ENCODE measurements at regions not wholly inside any gene's neighbourhood (a gene's known extent, or its start where the extent isn't known, plus 50 kb on each side); places are given as distances from the start of the nearest gene placed in this dataset.
"Not testable (repeated sequence)": the region's sequence is repeated elsewhere in the genome, so short reads cannot be mapped to it uniquely, and the experiment has no call there.

- no peak for DNase-seq
These were observed 222.0 kb downstream of the HS3ST3B1 start for GRCh38 chr17:14522795-14523387.

GRCh38 chr17:14518919-14519318, 218.0 kb downstream of the HS3ST3B1 start:
- not testable (repeated sequence) for DNase-seq

- DNase-seq: no peak
These were observed 214.1 kb downstream of the HS3ST3B1 start for GRCh38 chr17:14514973-14515372.

- DNase-seq: no peak
These were observed 213.0 kb downstream of the HS3ST3B1 start for GRCh38 chr17:14513835-14514234.

GRCh38 chr17:14510136-14510535, 209.3 kb downstream of the HS3ST3B1 start:
- DNase-seq: no peak

GRCh38 chr17:14508156-14508555, 207.3 kb downstream of the HS3ST3B1 start:
- no peak for DNase-seq

GRCh38 chr17:14506364-14506763, 205.5 kb downstream of the HS3ST3B1 start:
- DNase-seq: no peak

- no peak for DNase-seq
These were observed 204.7 kb downstream of the HS3ST3B1 start for GRCh38 chr17:14505606-14506005.

GRCh38 chr17:14499976-14500375, 199.1 kb downstream of the HS3ST3B1 start:
- DNase-seq: no peak

- DNase-seq: no peak
These were observed 197.9 kb downstream of the HS3ST3B1 start for GRCh38 chr17:14498812-14499211.

GRCh38 chr17:14494161-14494560, 193.3 kb downstream of the HS3ST3B1 start:
- no peak for DNase-seq

GRCh38 chr17:14489986-14490385, 189.1 kb downstream of the HS3ST3B1 start:
- DNase-seq: no peak

GRCh38 chr17:14488958-14489550, 188.2 kb downstream of the HS3ST3B1 start:
- no peak for DNase-seq

- DNase-seq: no peak
These were observed 186.2 kb downstream of the HS3ST3B1 start for GRCh38 chr17:14487068-14487467.

- no peak for DNase-seq
These were observed 181.8 kb downstream of the HS3ST3B1 start for GRCh38 chr17:14482715-14483114.

GRCh38 chr17:14481664-14482063, 180.8 kb downstream of the HS3ST3B1 start:
- no peak for DNase-seq

GRCh38 chr17:14474591-14474990, 173.7 kb downstream of the HS3ST3B1 start:
- no peak for DNase-seq

- no peak for DNase-seq
These were observed 170.2 kb downstream of the HS3ST3B1 start for GRCh38 chr17:14471052-14471451.

- no peak for DNase-seq
These were observed 169.5 kb downstream of the HS3ST3B1 start for GRCh38 chr17:14470417-14470816.

GRCh38 chr17:14469971-14470370, 169.1 kb downstream of the HS3ST3B1 start:
- no peak for DNase-seq

- no peak for DNase-seq
These were observed 168.0 kb downstream of the HS3ST3B1 start for GRCh38 chr17:14468858-14469257.

GRCh38 chr17:14461227-14461548, 160.3 kb downstream of the HS3ST3B1 start:
- DNase-seq: no peak

- no peak for DNase-seq
These were observed 159.8 kb downstream of the HS3ST3B1 start for GRCh38 chr17:14460516-14461226.

GRCh38 chr17:14459955-14460354, 159.1 kb downstream of the HS3ST3B1 start:
- no peak for DNase-seq

- DNase-seq: no peak
These were observed 157.8 kb downstream of the HS3ST3B1 start for GRCh38 chr17:14458724-14459123.
